ENCODE measurements at regions not wholly inside any gene's neighbourhood (a gene's known extent, or its start where the extent isn't known, plus 50 kb on each side); places are given as distances from the start of the nearest gene placed in this dataset.
"Not testable (repeated sequence)": the region's sequence is repeated elsewhere in the genome, so short reads cannot be mapped to it uniquely, and the experiment has no call there.

DNA sequence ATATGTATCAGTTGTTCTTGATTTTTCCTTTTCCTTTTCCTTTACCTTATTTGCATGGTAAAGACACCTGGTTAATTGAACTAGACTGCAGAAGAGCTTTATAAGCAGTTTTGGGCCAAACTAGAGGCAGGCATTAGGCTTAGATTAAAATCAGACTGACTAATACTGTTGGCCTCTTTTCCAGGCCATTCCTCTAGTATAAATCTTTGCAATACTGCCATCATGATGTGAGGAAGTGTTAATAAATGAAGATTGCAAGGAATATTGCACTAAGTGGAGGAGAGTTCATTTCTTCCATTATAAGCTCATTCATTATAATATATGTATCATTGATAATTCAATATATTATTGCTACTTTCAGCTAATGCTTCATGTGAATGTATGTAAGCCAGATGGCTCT, 163.8 kb downstream of the MMUT start:
- DNase-seq (ENCODE audit: low read depth) = no peak
- TF ChIP-seq, protein P1, sequence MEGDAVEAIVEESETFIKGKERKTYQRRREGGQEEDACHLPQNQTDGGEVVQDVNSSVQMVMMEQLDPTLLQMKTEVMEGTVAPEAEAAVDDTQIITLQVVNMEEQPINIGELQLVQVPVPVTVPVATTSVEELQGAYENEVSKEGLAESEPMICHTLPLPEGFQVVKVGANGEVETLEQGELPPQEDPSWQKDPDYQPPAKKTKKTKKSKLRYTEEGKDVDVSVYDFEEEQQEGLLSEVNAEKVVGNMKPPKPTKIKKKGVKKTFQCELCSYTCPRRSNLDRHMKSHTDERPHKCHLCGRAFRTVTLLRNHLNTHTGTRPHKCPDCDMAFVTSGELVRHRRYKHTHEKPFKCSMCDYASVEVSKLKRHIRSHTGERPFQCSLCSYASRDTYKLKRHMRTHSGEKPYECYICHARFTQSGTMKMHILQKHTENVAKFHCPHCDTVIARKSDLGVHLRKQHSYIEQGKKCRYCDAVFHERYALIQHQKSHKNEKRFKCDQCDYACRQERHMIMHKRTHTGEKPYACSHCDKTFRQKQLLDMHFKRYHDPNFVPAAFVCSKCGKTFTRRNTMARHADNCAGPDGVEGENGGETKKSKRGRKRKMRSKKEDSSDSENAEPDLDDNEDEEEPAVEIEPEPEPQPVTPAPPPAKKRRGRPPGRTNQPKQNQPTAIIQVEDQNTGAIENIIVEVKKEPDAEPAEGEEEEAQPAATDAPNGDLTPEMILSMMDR (conservative IDR thresholded peaks at IDR 0.05; ENCODE audit: low read depth, low read length) = no peak
- no peak overlapping the region for H3K4me3 ChIP-seq (ENCODE audit: low read depth, low read length)

DNA sequence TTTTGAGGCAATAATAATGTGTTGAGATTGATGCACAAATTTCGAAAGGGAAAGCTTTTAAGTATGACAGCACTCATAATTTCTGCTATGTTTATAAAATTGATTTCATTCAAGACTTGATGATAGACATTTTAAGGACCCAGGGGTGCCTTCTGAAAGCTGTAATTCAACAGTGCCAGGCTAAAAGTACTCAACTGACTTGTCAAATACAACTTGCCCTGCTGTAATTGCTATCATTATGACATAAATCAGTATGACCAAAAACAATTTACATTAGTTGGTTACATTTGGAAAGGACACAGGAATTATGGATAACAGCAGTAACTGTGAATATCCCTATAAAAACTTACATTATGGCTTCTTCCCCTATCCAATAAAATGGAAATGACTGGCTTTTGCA, 178.9 kb downstream of the MMUT start:
- no peak overlapping the region for H3K4me3 ChIP-seq (ENCODE audit: low read depth, low read length)
- TF ChIP-seq, protein P1 (conservative IDR thresholded peaks at IDR 0.05; ENCODE audit: low read depth, low read length) = no peak
- DNase-seq (ENCODE audit: low read depth) = no peak

DNA sequence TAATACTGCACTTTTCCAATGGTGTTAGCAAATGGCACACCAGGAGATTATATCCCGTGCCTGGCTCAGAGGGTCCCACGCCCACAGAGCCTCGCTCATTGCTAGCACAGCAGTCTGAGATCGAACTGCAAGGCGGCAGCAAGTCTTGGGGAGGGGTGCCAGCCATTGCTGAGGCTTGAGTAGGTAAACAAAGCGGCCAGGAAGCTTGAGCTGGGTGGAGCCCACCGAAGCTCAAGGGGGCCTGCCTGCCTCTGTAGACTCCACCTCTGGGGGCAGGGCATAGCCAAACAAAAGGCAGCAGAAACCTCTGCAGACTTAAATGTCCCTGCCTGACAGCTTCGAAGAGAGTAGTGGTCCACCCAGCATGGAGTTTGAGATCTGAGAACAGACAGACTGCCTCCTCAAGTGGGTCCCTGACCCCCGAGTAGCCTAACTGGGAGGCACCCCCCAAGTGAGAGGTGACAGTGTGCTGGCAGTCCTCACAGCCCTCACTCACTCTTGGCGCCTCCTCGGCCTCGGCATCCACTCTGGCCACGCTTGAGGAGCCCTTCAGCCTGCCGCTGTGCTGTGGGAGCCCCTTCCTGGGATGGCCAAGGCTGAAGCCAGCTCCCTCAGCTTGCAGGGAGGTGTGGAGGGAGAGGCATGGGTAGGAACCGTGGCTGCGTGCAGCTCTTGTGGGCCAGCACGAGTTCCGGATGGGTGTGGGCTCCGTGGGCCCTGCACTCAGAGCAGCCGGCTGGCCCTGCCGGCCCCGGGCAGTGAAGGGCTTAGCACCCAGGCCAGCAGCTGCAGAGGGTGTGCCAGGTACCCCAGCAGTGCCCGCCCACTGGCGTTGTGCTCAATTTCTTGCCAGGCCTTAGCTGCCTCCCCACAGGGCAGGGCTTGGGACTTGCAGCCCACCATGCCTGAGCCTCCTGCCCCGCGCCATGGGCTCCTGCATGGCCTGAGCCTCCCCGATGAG, 188.0 kb downstream of the MMUT start:
- not testable (repeated sequence) for H3K4me3 ChIP-seq (ENCODE audit: low read depth, low read length); DNase-seq (ENCODE audit: low read depth)

DNA sequence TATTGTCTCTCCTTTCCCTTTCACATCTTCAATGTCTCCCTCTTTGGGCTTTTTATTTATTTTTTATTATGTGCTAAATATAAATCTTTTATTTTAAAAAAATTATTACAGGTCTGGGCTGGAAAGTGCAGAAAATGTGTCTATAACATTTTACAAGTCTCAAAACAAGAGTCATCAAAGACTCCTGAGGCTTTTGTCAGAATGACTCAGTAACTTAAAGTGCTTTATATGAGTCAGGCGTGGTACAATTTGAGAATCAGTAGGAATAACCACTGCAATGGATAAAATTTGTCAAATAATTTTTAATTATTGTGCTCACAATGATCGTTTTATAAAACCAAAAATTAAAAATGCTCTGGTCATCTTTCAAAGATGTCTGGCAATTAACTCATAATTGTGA, 193.9 kb downstream of the MMUT start:
- TF ChIP-seq, protein P1 (conservative IDR thresholded peaks at IDR 0.05; ENCODE audit: low read depth, low read length) = no peak
- no peak overlapping the region for H3K4me3 ChIP-seq (ENCODE audit: low read depth, low read length)
- DNase-seq (ENCODE audit: low read depth) = peak; percentile 7

DNA sequence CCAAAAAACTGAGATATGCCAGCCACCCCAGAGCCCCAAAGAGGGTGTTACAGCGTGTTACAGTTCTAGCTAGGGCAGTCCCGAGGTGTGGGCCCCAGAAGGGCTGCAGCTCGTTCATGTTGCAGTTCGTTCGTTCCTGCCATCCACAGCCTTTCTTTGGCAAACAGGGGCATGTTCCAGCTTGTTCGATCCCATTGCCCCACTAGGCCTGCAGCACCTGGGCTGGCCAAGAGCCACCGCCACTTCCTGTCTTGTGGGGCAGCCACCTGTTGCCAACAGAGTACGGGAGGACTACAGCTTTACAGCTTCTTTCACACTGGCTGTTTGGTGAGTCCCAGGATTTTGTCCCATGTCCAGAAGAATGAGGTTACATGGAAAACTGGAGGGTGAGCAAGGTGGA, 198.1 kb downstream of the MMUT start:
- no peak overlapping the region for H3K4me3 ChIP-seq (ENCODE audit: low read depth, low read length)
- TF ChIP-seq, protein P1 (conservative IDR thresholded peaks at IDR 0.05; ENCODE audit: low read depth, low read length) = no peak
- no peak for DNase-seq (ENCODE audit: low read depth)

DNA sequence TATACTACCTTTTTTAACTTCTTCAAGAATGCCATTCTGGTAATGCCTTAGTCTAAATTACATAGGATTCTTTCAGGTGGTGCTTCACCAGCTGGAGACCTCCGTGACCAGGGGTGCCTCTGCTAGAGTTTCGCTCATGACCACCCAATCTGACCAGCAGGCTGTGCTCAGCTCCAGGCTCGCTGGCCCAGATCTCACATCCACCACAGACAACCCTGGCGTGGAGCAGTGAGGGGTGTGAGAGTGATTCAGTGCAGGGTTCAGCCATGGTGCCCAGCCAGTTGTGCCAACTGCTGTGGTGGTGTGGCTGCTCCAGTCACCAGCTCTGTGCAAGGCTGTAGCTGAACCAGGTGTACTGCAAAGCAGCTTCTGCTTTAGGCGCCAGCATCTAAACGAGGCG, 198.6 kb downstream of the MMUT start:
- DNase-seq (ENCODE audit: low read depth) = no peak
- H3K4me3 ChIP-seq (ENCODE audit: low read depth, low read length) = no peak overlapping the region
- TF ChIP-seq, protein P1 (conservative IDR thresholded peaks at IDR 0.05; ENCODE audit: low read depth, low read length) = no peak

DNA sequence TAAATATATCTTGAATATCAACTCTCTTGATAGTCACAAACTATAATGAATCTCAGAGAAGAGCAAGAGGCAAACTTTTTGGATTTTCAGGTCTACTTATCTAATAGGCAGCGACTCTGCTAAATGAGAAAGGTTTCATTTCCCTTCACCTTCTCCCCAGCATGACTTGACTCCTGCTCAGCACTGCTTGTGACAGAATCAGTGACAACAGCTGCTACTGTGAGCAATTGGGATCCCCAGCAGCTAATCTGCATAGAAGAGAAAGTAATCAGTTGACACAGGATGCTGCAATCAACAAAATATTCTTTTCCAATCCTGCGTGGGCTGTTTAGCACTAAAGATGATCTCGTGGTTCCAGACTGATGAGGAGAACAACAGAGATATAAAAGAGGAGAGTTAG, 205.5 kb downstream of the MMUT start:
- no peak overlapping the region for H3K4me3 ChIP-seq (ENCODE audit: low read depth, low read length)
- TF ChIP-seq, protein P1 (conservative IDR thresholded peaks at IDR 0.05; ENCODE audit: low read depth, low read length) = no peak
- DNase-seq (ENCODE audit: low read depth) = no peak
